Loucy (cell line): ENCODE measurements at regions not wholly inside any gene's neighbourhood (a gene's known extent, or its start where the extent isn't known, plus 50 kb on each side); places are given as distances from the start of the nearest gene placed in this dataset.

Experiments
- H2AFZ ChIP-seq: fragments of 200-600 bp; sonication (generic); 2 replicates; pipeline ENCODE4 v1.6.0; 2016; ENCODE audit warnings: antibody characterized with exemption, mild to moderate bottlenecking, low read length, moderate library complexity
- H3F3A ChIP-seq: fragments of 200-600 bp; 2 replicates; pipeline ENCODE4 v1.6.0; 2016; ENCODE audit warnings: antibody characterized with exemption, low read depth, mild to moderate bottlenecking
- H3K27me3 ChIP-seq: fragments of 200-600 bp; sonication (generic); 2 replicates; pipeline ENCODE4 v1.6.1; 2014; ENCODE audit warnings: low read length, mild to moderate bottlenecking; ENCODE audit not compliant: insufficient read depth, poor library complexity, severe bottlenecking
- H3K36me3 ChIP-seq: fragments of 200-600 bp; sonication (generic); 2 replicates; pipeline ENCODE4 v1.6.1; 2016; ENCODE audit warnings: low read length; ENCODE audit not compliant: insufficient read depth
- H3K4me1 ChIP-seq: fragments of 200-600 bp; sonication (generic); 2 replicates; pipeline ENCODE4 v1.5.1; 2014; ENCODE audit warnings: low read length, mild to moderate bottlenecking; ENCODE audit not compliant: insufficient read depth, poor library complexity, severe bottlenecking
- H3K4me2 ChIP-seq: fragments of 200-600 bp; sonication (generic); 2 replicates; pipeline ENCODE4 v1.6.0; 2014; ENCODE audit warnings: antibody characterized with exemption, low read length, low read depth, mild to moderate bottlenecking; ENCODE audit not compliant: poor library complexity, severe bottlenecking
- H3K4me3 ChIP-seq: fragments of 200-600 bp; sonication (generic); 2 replicates; pipeline ENCODE4 v1.5.1; 2014; ENCODE audit warnings: low read length, mild to moderate bottlenecking, mixed read lengths; ENCODE audit not compliant: poor library complexity, severe bottlenecking
- H3K79me2 ChIP-seq: fragments of 200-600 bp; sonication (generic); 2 replicates; pipeline ENCODE4 v1.6.1; 2014; ENCODE audit warnings: low read length; ENCODE audit not compliant: insufficient read depth
- H3K9ac ChIP-seq: fragments of 200-600 bp; sonication (generic); 2 replicates; pipeline ENCODE4 v1.6.0; 2014; ENCODE audit warnings: mild to moderate bottlenecking, low read depth, low read length, moderate library complexity; ENCODE audit not compliant: poor library complexity, severe bottlenecking
- H3K9me2 ChIP-seq: fragments of 200-600 bp; sonication (generic); replicated peaks from 2 replicates; pipeline ENCODE4 v1.6.1; 2016; ENCODE audit warnings: low read depth, low read length, mixed read lengths
- H3K9me3 ChIP-seq: fragments of 200-600 bp; sonication (generic); 2 replicates; pipeline ENCODE4 v1.6.1; 2014; ENCODE audit warnings: mild to moderate bottlenecking, antibody characterized with exemption, low read length, low read depth; ENCODE audit not compliant: insufficient read depth
- H4K20me1 ChIP-seq: fragments of 200-600 bp; sonication (generic); 2 replicates; pipeline ENCODE4 v1.6.0; 2014; ENCODE audit warnings: antibody characterized with exemption, low read length, mild to moderate bottlenecking; ENCODE audit not compliant: insufficient read depth, poor library complexity, severe bottlenecking
- EZH2phosphoT487 ChIP-seq: fragments of 200-600 bp; IDR thresholded peaks from 2 replicates; pipeline ENCODE4 v1.6.1; 2018; ENCODE audit warnings: antibody characterized with exemption, mild to moderate bottlenecking, moderate library complexity, borderline replicate concordance
- TF ChIP-seq, protein P1 (sequence below): fragments of 200-600 bp; sonication (generic); conservative IDR thresholded peaks from 2 replicates; pipeline ENCODE4 v1.5.1; 2014; ENCODE audit warnings: mild to moderate bottlenecking, antibody characterized with exemption, low read length

GRCh38 chr2:168355779-168356476 lies 100.1 kb upstream of the CERS6 start:
- H3K9me2 ChIP-seq, result no peaks in the 10 kb centered on the region
- H3K4me3 ChIP-seq, result peak overlapping the region; percentile 46
- peak overlapping the region; percentile 72 for H3K4me2 ChIP-seq
- no peaks in the 10 kb centered on the region for H4K20me1 ChIP-seq
- no peaks in the 10 kb centered on the region for H3K36me3 ChIP-seq
- H3K9ac ChIP-seq, result no peak overlapping the region
- peaks cover 43% of the 10 kb centered on the region for H3K4me1 ChIP-seq
- H2AFZ ChIP-seq, result no peak overlapping the region
- H3K9me3 ChIP-seq, result peaks cover 4% of the 10 kb centered on the region; the same call in 1 of the 2 replicates
- no peaks in the 10 kb centered on the region for H3K79me2 ChIP-seq
- H3K27me3 ChIP-seq, result no peaks in the 10 kb centered on the region
- TF ChIP-seq, protein P1, sequence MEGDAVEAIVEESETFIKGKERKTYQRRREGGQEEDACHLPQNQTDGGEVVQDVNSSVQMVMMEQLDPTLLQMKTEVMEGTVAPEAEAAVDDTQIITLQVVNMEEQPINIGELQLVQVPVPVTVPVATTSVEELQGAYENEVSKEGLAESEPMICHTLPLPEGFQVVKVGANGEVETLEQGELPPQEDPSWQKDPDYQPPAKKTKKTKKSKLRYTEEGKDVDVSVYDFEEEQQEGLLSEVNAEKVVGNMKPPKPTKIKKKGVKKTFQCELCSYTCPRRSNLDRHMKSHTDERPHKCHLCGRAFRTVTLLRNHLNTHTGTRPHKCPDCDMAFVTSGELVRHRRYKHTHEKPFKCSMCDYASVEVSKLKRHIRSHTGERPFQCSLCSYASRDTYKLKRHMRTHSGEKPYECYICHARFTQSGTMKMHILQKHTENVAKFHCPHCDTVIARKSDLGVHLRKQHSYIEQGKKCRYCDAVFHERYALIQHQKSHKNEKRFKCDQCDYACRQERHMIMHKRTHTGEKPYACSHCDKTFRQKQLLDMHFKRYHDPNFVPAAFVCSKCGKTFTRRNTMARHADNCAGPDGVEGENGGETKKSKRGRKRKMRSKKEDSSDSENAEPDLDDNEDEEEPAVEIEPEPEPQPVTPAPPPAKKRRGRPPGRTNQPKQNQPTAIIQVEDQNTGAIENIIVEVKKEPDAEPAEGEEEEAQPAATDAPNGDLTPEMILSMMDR, result no peak
- TF ChIP-seq EZH2phosphoT487, result no peak
- H3F3A ChIP-seq, result peaks cover 4% of the 10 kb centered on the region; the same call in 1 of the 2 replicates

GRCh38 chr2:168356477-168356835 lies 99.6 kb upstream of the CERS6 start:
- H3K36me3 ChIP-seq, result no peaks in the 10 kb centered on the region
- no peak overlapping the region for H3K4me3 ChIP-seq
- peaks cover 4% of the 10 kb centered on the region; the same call in 1 of the 2 replicates for H3K9me3 ChIP-seq
- H3K27me3 ChIP-seq, result no peaks in the 10 kb centered on the region
- no peaks in the 10 kb centered on the region for H4K20me1 ChIP-seq
- no peaks in the 10 kb centered on the region for H3K9me2 ChIP-seq
- no peak overlapping the region for H3K9ac ChIP-seq
- no peaks in the 10 kb centered on the region for H3K79me2 ChIP-seq
- H3K4me1 ChIP-seq, result peaks cover 43% of the 10 kb centered on the region
- H3K4me2 ChIP-seq, result no peak overlapping the region
- H3F3A ChIP-seq, result peaks cover 4% of the 10 kb centered on the region; the same call in 1 of the 2 replicates
- TF ChIP-seq, protein P1, result no peak
- no peak for TF ChIP-seq EZH2phosphoT487
- H2AFZ ChIP-seq, result no peak overlapping the region

GRCh38 chr2:168357797-168358472 lies 98.1 kb upstream of the CERS6 start:
- Histone ChIP-seq H3K9me2 (no peaks in the 10 kb centered on the region), H3K9me3 (peaks cover 4% of the 10 kb centered on the region; the same call in 1 of the 2 replicates), H3K9ac (no peak overlapping the region), H3K27me3 (no peaks in the 10 kb centered on the region), H3K4me2 (peak overlapping the region; percentile 61), H3K4me1 (peaks cover 43% of the 10 kb centered on the region), H3K79me2 (no peaks in the 10 kb centered on the region), H4K20me1 (no peaks in the 10 kb centered on the region), H3K36me3 (no peaks in the 10 kb centered on the region), H3F3A (peaks cover 4% of the 10 kb centered on the region; the same call in 1 of the 2 replicates), H3K4me3 (peak overlapping the region; percentile 44), H2AFZ (0 out of 2 replicates have a peak overlapping the region, but pooled peaks have one; percentile 14)
- TF ChIP-seq, protein P1, result no peak
- TF ChIP-seq EZH2phosphoT487, result no peak
